IMR-90 (cell line): ENCODE measurements at regions not wholly inside any gene's neighbourhood (a gene's known extent, or its start where the extent isn't known, plus 50 kb on each side); places are given as distances from the start of the nearest gene placed in this dataset.

Source experiments
- BHLHE40 ChIP-seq: fragments of 150-350 bp; IDR thresholded peaks from 2 replicates; pipeline ENCODE4 v1.6.1; 2016; ENCODE audit warnings: mild to moderate bottlenecking, low read depth, low read length
- CEBPB ChIP-seq: IDR thresholded peaks from 2 replicates; pipeline ENCODE4 v1.6.1; 2012; ENCODE audit warnings: low read depth, low read length, improper control_type of control experiment
- CHD1 ChIP-seq: IDR thresholded peaks from 2 replicates; pipeline ENCODE4 v1.6.1; 2012; ENCODE audit warnings: low read depth, low read length, improper control_type of control experiment
- ELK1 ChIP-seq: fragments of 150-350 bp; IDR thresholded peaks from 2 replicates; pipeline ENCODE4 v1.6.1; 2016; ENCODE audit warnings: low read depth, mild to moderate bottlenecking, low read length, moderate library complexity, borderline replicate concordance
- MAFK ChIP-seq: IDR thresholded peaks from 2 replicates; pipeline ENCODE4 v1.6.1; 2012; ENCODE audit warnings: low read depth, low read length, improper control_type of control experiment
- NFE2L2 ChIP-seq: fragments of 150-350 bp; IDR thresholded peaks from 2 replicates; pipeline ENCODE4 v1.6.1; 2016; ENCODE audit warnings: low read depth, mild to moderate bottlenecking, low read length
- POLR2A ChIP-seq: IDR thresholded peaks from 2 replicates; pipeline ENCODE4 v1.6.1; 2012; ENCODE audit warnings: mild to moderate bottlenecking, low read depth, low read length
- RAD21 ChIP-seq: IDR thresholded peaks from 2 replicates; pipeline ENCODE4 v1.6.1; 2012; ENCODE audit warnings: low read length, improper control_type of control experiment
- RCOR1 ChIP-seq: IDR thresholded peaks from 2 replicates; pipeline ENCODE4 v1.6.1; 2012; ENCODE audit warnings: mild to moderate bottlenecking, low read length, improper control_type of control experiment; ENCODE audit not compliant: insufficient replicate concordance
- RFX5 ChIP-seq: IDR thresholded peaks from 2 replicates; pipeline ENCODE4 v1.8.0; 2012; ENCODE audit warnings: low read depth, mild to moderate bottlenecking, low read length, moderate library complexity
- SMC3 ChIP-seq: fragments of 150-350 bp; IDR thresholded peaks from 2 replicates; pipeline ENCODE4 v1.6.1; 2016; ENCODE audit warnings: low read depth, mild to moderate bottlenecking, antibody characterized with exemption, low read length, moderate library complexity
- USF2 ChIP-seq: fragments of 150-350 bp; IDR thresholded peaks from 2 replicates; pipeline ENCODE4 v1.6.1; 2017; ENCODE audit warnings: mild to moderate bottlenecking, antibody characterized with exemption, low read length, low read depth
- TF ChIP-seq, protein P1 (sequence below): conservative IDR thresholded peaks from 2 replicates; pipeline ENCODE4 v1.5.1; 2012; ENCODE audit warnings: mild to moderate bottlenecking, low read depth, low read length, improper control_type of control experiment

- TF ChIP-seq, protein P1, sequence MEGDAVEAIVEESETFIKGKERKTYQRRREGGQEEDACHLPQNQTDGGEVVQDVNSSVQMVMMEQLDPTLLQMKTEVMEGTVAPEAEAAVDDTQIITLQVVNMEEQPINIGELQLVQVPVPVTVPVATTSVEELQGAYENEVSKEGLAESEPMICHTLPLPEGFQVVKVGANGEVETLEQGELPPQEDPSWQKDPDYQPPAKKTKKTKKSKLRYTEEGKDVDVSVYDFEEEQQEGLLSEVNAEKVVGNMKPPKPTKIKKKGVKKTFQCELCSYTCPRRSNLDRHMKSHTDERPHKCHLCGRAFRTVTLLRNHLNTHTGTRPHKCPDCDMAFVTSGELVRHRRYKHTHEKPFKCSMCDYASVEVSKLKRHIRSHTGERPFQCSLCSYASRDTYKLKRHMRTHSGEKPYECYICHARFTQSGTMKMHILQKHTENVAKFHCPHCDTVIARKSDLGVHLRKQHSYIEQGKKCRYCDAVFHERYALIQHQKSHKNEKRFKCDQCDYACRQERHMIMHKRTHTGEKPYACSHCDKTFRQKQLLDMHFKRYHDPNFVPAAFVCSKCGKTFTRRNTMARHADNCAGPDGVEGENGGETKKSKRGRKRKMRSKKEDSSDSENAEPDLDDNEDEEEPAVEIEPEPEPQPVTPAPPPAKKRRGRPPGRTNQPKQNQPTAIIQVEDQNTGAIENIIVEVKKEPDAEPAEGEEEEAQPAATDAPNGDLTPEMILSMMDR: no peak
- TF ChIP-seq CEBPB (no peak), MAFK (no peak), POLR2A (no peak), RAD21 (no peak), BHLHE40 (no peak), CHD1 (no peak), ELK1 (no peak), NFE2L2 (no peak), RFX5 (no peak), USF2 (no peak), SMC3 (no peak), RCOR1 (no peak)
Observed at GRCh38 chr15:57890878-57891277, 174.6 kb downstream of the ALDH1A2 start.
